Adrenal gland (tissue), 5 donors: ENCODE measurements at regions not wholly inside any gene's neighbourhood (a gene's known extent, or its start where the extent isn't known, plus 50 kb on each side); places are given as distances from the start of the nearest gene placed in this dataset.

Experiments used
- POLR2A ChIP-seq, 2 donors: fragments of 450-650 bp; IDR thresholded peaks; one replicate each; pipeline ENCODE4 v1.6.1; 2017; ENCODE audit warnings: antibody characterized with exemption in 2 of 2, mild to moderate bottlenecking in 2 of 2, moderate library complexity in 1 of 2
- TF ChIP-seq, protein P1 (sequence below), 6 experiments: fragments of 450-650 bp in 4 of 6; fragments of 200-600 bp in 2 of 6; sonication (generic) in 1 of 6; IDR thresholded peaks; 1 replicate in 5 of 6; 2 replicates in 1 of 6; pipeline versions ENCODE4 v1.5.1 to v1.8.0; 2016 to 2021; ENCODE audit warnings: antibody characterized with exemption in 6 of 6, mild to moderate bottlenecking in 2 of 6, moderate library complexity in 1 of 6
- donor health status: DM: no; HTN: no; CAD: no.

DNA sequence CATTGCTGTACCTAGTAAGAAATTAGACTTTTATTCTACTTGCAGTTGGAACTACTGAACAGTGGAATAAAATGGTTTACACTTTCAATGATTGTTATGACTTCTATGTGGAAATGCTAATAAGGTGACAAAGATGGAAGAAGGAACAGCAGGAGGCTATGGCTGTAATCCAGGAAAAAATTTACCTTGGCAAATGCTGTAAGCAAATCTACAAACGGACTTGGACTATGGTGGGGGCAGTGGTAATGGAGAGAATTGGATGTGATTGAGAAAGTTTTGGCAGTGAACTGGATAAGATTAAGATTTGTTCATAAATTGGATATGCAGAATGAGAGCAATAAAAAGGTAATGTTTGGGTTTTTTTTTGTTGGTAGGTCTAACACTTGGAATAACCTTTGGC lies 111.0 kb upstream of the ERBB4 start:
- TF ChIP-seq POLR2A (IDR thresholded peaks at IDR 0.05) = no peak
- TF ChIP-seq, protein P1, sequence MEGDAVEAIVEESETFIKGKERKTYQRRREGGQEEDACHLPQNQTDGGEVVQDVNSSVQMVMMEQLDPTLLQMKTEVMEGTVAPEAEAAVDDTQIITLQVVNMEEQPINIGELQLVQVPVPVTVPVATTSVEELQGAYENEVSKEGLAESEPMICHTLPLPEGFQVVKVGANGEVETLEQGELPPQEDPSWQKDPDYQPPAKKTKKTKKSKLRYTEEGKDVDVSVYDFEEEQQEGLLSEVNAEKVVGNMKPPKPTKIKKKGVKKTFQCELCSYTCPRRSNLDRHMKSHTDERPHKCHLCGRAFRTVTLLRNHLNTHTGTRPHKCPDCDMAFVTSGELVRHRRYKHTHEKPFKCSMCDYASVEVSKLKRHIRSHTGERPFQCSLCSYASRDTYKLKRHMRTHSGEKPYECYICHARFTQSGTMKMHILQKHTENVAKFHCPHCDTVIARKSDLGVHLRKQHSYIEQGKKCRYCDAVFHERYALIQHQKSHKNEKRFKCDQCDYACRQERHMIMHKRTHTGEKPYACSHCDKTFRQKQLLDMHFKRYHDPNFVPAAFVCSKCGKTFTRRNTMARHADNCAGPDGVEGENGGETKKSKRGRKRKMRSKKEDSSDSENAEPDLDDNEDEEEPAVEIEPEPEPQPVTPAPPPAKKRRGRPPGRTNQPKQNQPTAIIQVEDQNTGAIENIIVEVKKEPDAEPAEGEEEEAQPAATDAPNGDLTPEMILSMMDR (IDR thresholded peaks at IDR 0.05) = no peak
